Activated naive CD4-positive, alpha-beta T cell treated with anti-CD3 and anti-CD28 coated beads, Interleukin-2, amount 10 ng/mL, durations not matched to agents 7 days and 5 days (primary cell): ENCODE measurements at regions not wholly inside any gene's neighbourhood (a gene's known extent, or its start where the extent isn't known, plus 50 kb on each side); places are given as distances from the start of the nearest gene placed in this dataset.
"Not testable (repeated sequence)": the region's sequence is repeated elsewhere in the genome, so short reads cannot be mapped to it uniquely, and the experiment has no call there.

Experiments used
- CTCF ChIA-PET: fragments of 350-600 bp; sonication (Branson Sonifier 250); formaldehyde crosslinking; loops from one replicate; lab custom pipeline; 2021; ENCODE audit warnings: antibody characterized with exemption; lab: Charles Lee
- DNase-seq: peaks from one replicate; pipeline ENCODE4 v3.0.0-alpha.2; 2020
- H3K27ac Mint-ChIP-seq: one replicate; pipeline ENCODE4 v1.8.0; 2021; ENCODE audit warnings: mild to moderate bottlenecking, moderate library complexity, mixed read lengths
- H3K27me3 Mint-ChIP-seq: one replicate; pipeline ENCODE4 v1.8.0; 2021; ENCODE audit warnings: mild to moderate bottlenecking, mixed read lengths
- H3K36me3 Mint-ChIP-seq: one replicate; pipeline ENCODE4 v1.8.0; 2021; ENCODE audit warnings: mixed read lengths
- H3K4me1 Mint-ChIP-seq: one replicate; pipeline ENCODE4 v1.8.0; 2021; ENCODE audit warnings: mixed read lengths
- H3K4me3 Mint-ChIP-seq: one replicate; pipeline ENCODE4 v1.8.0; 2021; ENCODE audit warnings: mild to moderate bottlenecking, moderate library complexity, mixed read lengths
- H3K9me3 Mint-ChIP-seq: one replicate; pipeline ENCODE4 v1.8.0; 2021; ENCODE audit warnings: mixed read lengths

DNA sequence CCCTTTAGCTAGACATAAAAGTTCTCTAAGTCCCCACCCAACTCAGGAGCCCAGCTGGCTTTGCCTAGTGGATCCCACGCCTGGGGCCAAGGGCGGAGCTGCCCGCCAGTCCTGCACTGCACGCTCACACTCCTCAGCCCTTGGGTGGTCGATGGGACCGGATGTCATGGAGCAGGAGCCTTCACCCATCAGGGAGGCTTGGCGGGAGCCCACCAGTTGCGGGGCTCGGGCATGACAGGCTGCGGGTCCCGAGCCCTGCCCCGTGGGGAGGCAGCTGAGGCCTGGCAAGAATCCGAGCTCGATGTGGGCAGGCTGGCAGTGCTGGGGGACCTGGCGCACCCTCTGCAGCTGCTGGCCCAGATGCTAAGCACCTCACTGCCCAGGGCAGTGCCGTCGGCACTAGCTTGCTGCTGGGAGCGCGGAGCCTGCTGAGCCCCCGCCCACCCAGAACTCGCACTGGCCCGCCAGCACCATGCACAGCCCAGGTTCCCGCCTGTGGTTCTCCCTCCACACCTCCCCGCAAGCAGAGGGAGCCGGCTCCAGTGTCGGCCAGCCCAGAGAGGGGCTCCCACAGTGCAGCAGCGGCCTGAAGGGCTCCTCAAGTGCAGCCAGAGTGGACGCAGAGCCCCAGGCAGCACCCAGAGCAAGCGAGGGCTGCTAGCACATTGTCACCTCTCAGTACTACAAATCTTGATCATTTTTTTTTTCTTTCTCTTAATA, 391.4 kb upstream of the NDN start:
- peaks cover 11% of the 10 kb centered on the region for H3K9me3 Mint-ChIP-seq
- H3K36me3 Mint-ChIP-seq = no peaks in the 10 kb centered on the region
- no peak overlapping the region for H3K27ac Mint-ChIP-seq
- H3K4me3 Mint-ChIP-seq = no peak overlapping the region
- no peaks in the 10 kb centered on the region for H3K4me1 Mint-ChIP-seq
- CTCF ChIA-PET = no interaction called here
- DNase-seq = no peak
- H3K27me3 Mint-ChIP-seq = no peaks in the 10 kb centered on the region

DNA sequence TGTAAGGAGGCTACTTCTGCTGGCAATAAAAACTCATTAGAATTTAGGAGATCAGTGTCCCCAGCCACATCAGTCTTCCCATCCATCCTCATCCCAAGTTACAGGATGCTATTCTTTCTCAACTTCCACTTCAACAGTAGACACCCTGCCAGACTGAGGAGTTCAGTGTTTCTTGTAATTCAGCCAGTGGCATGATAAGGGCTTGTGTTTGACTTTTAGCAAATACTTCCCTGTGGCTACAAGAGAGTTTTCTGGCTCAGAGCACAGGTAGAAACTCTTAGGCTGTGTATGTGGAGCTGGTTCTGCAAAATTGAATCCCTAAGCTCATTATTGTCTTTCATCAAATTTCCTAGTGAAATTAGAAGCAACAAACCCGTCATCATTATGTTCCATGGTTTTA, 401.8 kb upstream of the NDN start:
- CTCF ChIA-PET, H3K27me3 Mint-ChIP-seq, H3K4me3 Mint-ChIP-seq, DNase-seq, H3K4me1 Mint-ChIP-seq, H3K36me3 Mint-ChIP-seq, H3K27ac Mint-ChIP-seq: not testable (repeated sequence)
- H3K9me3 Mint-ChIP-seq = peaks cover 47% of the 10 kb centered on the region

DNA sequence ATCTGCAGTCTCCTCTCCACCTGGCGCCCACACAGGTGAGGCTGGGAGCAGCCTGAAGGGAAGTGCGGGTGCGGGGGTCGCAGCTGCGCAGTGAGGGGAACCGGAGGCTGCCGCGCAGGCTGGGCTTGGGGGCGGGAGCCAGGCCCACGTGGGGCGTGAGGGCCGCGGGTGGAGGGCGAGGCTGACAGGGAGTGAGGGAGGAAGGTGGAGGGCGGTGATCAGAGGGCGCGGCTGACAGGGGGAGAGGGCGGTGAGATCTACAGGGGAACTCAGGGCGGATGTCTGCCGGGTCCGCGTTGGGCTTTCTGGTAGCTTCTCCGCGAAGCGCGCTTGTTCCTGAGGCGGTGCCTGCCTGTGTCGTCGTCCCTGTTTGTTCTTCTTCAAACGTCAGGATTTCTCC, 414.4 kb upstream of the NDN start:
- DNase-seq, H3K27me3 Mint-ChIP-seq, H3K4me1 Mint-ChIP-seq, H3K27ac Mint-ChIP-seq, H3K36me3 Mint-ChIP-seq, H3K9me3 Mint-ChIP-seq, H3K4me3 Mint-ChIP-seq, CTCF ChIA-PET: not testable (repeated sequence)

DNA sequence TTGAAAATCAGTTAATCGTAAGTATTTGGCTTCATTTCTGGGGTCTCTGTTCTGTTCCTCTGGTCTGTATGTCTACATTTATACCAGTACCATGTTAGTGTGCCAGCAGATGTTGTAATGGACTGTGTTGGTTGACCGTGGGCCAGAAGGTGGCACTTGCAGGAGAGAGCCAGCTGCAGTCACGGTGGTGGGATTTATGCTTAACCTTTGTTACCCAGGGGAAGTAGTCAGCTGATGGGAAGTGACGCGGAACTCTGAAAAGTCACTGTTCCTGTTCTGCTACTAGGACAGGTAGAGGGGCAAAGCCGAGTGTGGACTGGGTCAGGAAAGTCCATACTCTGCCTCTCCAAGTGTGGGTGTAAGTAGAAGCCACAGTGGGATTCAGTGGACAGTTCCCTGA, 420.4 kb upstream of the NDN start:
- H3K36me3 Mint-ChIP-seq, H3K4me1 Mint-ChIP-seq, DNase-seq, CTCF ChIA-PET, H3K4me3 Mint-ChIP-seq, H3K27me3 Mint-ChIP-seq, H3K27ac Mint-ChIP-seq: not testable (repeated sequence)
- H3K9me3 Mint-ChIP-seq = peaks cover 20% of the 10 kb centered on the region

DNA sequence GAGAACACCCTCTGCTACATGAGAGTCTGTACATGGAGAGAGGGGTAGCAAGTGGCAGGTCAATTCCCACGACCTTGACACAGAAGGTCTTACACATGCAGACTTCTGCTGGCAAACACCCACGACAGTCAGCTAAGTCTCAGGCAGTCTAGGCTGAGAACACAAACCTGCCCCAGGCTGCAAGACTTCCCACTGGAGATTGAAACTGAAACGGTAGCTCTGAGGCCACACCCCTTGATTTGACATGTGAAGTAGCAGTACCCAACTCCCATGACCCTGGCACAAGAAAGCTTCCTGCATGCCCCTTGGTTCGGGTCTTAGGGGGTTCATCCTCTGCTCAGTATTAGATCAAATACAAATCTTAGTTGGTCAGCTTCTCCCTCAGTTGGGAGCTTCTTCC, 420.8 kb upstream of the NDN start:
- peaks cover 23% of the 10 kb centered on the region for H3K9me3 Mint-ChIP-seq
- DNase-seq, H3K36me3 Mint-ChIP-seq, H3K4me3 Mint-ChIP-seq, H3K4me1 Mint-ChIP-seq, H3K27ac Mint-ChIP-seq, CTCF ChIA-PET, H3K27me3 Mint-ChIP-seq: not testable (repeated sequence)

DNA sequence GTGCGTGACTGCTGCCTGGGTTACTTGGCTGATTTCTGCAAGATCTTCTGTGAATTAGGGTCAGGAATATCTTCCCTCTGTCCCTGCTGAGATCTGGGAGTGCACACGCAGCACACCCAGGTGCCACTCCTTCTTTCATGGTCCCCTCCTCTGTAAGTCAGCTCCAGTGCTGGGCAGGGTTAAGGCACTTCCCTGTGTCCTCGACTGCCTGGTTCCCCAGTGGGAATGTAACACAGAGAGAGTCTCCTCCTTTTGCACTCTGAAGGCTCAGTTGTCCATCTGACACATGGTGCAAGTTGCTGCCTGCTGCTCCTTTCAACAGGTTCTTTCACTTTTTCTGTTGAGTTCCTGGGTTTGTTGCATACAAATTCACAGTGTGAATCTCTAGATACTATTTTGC, 421.2 kb upstream of the NDN start:
- CTCF ChIA-PET, H3K27me3 Mint-ChIP-seq, DNase-seq, H3K27ac Mint-ChIP-seq, H3K4me1 Mint-ChIP-seq, H3K4me3 Mint-ChIP-seq, H3K36me3 Mint-ChIP-seq: not testable (repeated sequence)
- peaks cover 26% of the 10 kb centered on the region for H3K9me3 Mint-ChIP-seq

DNA sequence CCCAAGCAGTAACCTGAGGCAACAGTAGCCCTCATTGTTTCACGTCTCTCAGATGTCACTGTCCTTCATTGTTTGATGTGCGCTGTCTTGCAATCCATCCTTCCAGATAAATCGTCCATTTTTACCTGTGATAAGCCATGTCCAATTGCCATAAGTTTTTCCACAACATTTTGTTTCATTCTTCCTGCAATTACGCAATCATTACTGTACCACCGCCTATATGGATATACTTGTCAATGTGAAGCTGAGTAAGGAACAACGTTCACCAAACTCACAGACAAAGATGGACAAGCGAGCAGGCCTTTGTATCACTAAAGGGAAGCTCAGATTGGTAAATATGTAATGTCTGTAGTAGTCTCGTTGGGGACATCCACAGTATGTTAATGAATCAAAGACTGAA, 452.5 kb upstream of the NDN start:
- H3K4me1 Mint-ChIP-seq, DNase-seq, H3K27ac Mint-ChIP-seq, H3K4me3 Mint-ChIP-seq, H3K9me3 Mint-ChIP-seq, CTCF ChIA-PET, H3K27me3 Mint-ChIP-seq, H3K36me3 Mint-ChIP-seq: not testable (repeated sequence)

DNA sequence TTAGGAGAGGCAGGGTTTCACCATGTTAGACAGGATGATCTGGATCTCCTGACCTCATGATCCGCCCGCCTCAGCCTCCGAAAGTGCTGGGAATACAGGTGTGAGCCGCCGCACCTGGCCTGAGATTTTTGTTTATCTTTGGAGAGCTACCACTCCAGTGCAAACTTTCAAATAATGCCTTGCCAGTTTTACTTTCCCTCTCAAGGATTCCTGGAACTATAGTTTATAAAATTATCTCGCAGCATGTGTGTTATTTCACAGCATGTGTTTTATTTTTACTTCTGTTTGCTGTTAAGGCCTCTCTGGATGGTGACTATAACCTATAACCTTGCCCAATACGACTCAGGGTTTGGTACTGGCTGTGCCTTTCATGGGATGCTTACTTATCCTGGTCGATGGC, 458.0 kb upstream of the NDN start:
- H3K9me3 Mint-ChIP-seq, H3K4me3 Mint-ChIP-seq, H3K27ac Mint-ChIP-seq, CTCF ChIA-PET, H3K36me3 Mint-ChIP-seq, DNase-seq, H3K27me3 Mint-ChIP-seq, H3K4me1 Mint-ChIP-seq: not testable (repeated sequence)

DNA sequence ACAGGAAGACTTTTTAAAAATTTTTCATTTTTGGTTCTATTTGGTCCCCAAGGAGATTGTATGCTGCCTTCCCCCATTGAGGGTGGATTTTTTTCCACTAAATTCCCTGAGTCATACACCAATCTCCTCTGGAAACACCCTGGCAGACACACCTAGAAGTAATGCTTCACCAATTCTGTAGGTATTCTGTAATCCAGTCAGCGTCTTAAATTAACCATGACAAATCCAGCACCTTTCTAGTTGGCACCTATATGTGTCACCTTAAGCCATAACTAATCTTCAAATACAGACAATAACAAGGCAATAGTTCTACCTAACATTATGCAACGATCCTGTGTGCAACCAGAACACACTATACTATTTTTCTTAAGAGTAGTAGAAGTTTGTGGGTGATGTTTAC, 459.1 kb upstream of the NDN start:
- DNase-seq = no peak

DNA sequence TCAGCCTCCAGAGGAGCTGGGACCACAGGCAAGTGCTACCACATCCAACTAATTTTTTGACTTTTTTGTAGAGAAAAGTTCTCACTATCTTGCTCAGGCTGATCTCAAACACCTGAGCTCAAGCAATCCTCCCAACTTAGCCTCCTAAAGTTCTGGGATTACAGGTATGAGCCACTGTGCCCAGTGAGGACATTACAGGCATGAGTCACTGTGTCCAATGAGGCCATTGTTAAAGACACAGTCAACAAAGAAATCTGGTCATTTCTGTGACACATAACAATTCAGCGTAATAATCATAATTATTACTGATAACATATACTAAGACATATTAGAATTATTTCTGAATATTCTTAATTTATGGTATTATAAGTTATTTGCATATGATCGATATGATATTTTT, 463.4 kb upstream of the NDN start:
- H3K4me1 Mint-ChIP-seq = no peaks in the 10 kb centered on the region
- peaks cover 7% of the 10 kb centered on the region for H3K9me3 Mint-ChIP-seq
- no peak overlapping the region for H3K27ac Mint-ChIP-seq
- DNase-seq = no peak
- no peaks in the 10 kb centered on the region for H3K27me3 Mint-ChIP-seq
- H3K4me3 Mint-ChIP-seq = no peak overlapping the region
- no peaks in the 10 kb centered on the region for H3K36me3 Mint-ChIP-seq
- CTCF ChIA-PET = no interaction called here

More for the DNA sequence above, 459.1 kb upstream of the NDN start:
- H3K36me3 Mint-ChIP-seq = no peaks in the 10 kb centered on the region
- H3K9me3 Mint-ChIP-seq = peaks cover 2% of the 10 kb centered on the region
- no peak overlapping the region for H3K27ac Mint-ChIP-seq
- H3K4me1 Mint-ChIP-seq = no peaks in the 10 kb centered on the region
- CTCF ChIA-PET = no interaction called here
- no peak overlapping the region for H3K4me3 Mint-ChIP-seq
- no peaks in the 10 kb centered on the region for H3K27me3 Mint-ChIP-seq

DNA sequence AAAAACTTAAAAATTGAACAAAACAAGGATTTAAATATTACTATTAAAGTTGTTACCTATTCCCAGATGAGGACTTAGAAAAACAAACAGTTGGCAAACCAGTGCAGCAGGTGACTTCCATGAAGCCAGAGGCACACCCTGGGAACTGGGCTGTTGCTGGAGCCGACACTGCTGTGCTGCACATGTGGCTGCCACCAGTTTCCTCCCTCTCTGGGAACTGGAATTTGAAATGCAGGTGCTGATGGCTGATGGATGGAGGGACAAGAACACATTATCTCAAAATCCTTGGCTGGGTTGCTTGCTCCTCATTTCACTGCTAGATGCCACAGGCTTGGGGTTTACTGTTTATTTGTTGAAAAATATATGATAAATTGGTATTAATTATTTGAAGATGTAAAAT, 471.2 kb upstream of the NDN start:
- H3K4me1 Mint-ChIP-seq, CTCF ChIA-PET, H3K27ac Mint-ChIP-seq, DNase-seq, H3K9me3 Mint-ChIP-seq, H3K36me3 Mint-ChIP-seq, H3K4me3 Mint-ChIP-seq, H3K27me3 Mint-ChIP-seq: not testable (repeated sequence)

DNA sequence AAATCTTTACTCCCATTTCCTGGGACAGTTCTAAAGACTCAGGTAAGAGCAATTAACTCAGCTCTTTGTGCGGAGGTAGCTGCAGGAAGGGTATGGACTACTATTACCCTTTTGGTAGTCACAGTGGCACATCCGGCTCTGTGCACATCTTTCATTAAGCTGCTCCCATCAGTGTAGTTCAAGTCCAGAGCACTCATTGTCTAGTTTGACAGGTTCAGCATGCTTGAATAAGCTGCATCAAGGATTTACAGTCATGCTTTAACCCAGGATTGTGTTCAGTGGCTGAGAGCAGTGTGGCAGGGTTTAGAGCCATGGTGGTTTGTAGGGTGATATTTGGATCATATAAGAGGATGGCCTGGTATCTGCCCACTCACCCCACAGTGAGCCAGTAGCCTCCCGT, 478.4 kb upstream of the NDN start:
- not testable (repeated sequence) for H3K4me3 Mint-ChIP-seq, H3K27me3 Mint-ChIP-seq, H3K27ac Mint-ChIP-seq

DNA sequence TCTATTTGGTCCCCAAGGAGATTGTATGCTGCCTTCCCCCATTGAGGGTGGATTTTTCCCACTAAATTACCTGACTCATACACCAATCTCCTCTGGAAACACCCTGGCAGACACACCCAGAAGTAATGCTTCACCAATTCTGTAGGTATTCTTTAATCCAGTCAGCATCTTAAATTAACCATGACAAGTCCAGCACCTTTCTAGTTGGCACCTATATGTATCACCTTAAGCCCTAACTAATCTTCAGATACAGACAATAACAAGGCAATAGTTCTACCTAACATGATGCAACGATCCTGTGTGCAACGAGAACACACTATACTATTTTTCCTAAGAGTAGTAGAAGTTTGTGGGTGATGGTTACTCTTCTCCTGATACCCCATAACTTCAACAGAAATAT, 473.3 kb upstream of the NPAP1 start:
- DNase-seq, H3K4me3 Mint-ChIP-seq, H3K27me3 Mint-ChIP-seq, H3K4me1 Mint-ChIP-seq, CTCF ChIA-PET, H3K36me3 Mint-ChIP-seq, H3K27ac Mint-ChIP-seq, H3K9me3 Mint-ChIP-seq: not testable (repeated sequence)

More for the DNA sequence above, 478.4 kb upstream of the NDN start:
- H3K9me3 Mint-ChIP-seq = peaks cover 11% of the 10 kb centered on the region
- DNase-seq, CTCF ChIA-PET, H3K36me3 Mint-ChIP-seq, H3K4me1 Mint-ChIP-seq: not testable (repeated sequence)

DNA sequence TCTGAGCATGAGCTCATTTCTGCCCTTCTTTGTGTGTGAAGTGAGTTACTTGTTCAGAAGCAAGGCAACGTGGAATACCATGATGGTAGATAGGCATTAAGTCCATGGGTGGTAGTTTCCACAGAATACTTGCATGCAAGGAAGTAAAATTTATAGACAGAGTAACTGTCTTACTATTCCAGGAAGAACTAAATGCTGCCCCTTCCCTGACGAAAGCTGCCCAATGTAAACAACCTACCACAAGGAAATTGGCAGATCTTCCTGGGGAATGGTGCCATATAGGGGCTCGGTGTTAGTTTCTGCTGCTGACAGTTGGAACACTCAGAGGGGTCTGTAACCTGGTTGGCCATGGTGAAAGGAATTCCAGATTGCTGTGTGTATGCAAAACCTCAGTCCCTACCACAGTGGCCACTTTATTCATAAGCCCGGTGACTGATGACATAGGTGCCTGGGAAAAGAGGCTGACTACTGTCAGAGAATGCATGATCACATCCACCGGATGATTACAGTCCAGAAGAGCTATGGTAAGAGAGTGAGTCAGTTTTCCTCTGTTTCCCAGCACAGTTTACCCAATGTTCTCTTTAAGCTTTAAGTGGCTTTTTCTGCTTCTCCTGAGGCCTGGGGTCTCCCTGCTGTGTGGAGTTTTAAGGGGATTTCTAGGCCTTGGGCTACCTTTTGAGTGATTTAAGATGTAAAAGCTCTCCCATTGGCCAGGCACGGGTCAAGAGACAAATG, 463.7 kb upstream of the NPAP1 start:
- H3K27ac Mint-ChIP-seq, H3K36me3 Mint-ChIP-seq, H3K9me3 Mint-ChIP-seq, H3K27me3 Mint-ChIP-seq, H3K4me1 Mint-ChIP-seq, DNase-seq, H3K4me3 Mint-ChIP-seq, CTCF ChIA-PET: not testable (repeated sequence)

DNA sequence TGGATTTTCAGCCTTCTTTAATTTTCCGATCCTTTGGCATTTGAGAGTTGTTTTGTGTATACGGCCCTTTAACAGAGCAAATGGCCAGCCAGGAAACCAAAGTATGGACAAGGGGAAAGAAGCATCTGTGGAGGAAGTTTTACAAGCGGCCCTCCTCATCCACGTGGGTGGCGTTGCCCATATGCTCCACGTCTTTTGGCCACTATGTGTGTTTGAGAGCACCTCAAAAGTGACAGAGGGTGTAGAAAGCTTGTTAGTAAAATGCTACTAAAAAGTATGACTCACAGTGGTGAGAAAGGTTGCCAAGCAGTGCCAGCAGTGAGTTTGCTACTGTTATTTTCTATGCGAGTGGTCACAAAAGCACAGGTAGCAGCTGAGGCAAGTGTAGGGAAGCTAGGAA, 451.8 kb upstream of the NPAP1 start:
- peaks cover 7% of the 10 kb centered on the region for H3K9me3 Mint-ChIP-seq
- H3K4me3 Mint-ChIP-seq = no peak overlapping the region
- H3K4me1 Mint-ChIP-seq = no peaks in the 10 kb centered on the region
- H3K27me3 Mint-ChIP-seq = no peaks in the 10 kb centered on the region
- CTCF ChIA-PET = no interaction called here
- no peaks in the 10 kb centered on the region for H3K36me3 Mint-ChIP-seq
- no peak for DNase-seq
- H3K27ac Mint-ChIP-seq = no peak overlapping the region
